ENCODE measurements at regions not wholly inside any gene's neighbourhood (a gene's known extent, or its start where the extent isn't known, plus 50 kb on each side); places are given as distances from the start of the nearest gene placed in this dataset.

GRCh38 chr10:23886355-23886754 is 322.6 kb upstream of the KIAA1217 start:
- Histone ChIP-seq H3K9me3 (no peaks in the 10 kb centered on the region), H3K36me3 (no peaks in the 10 kb centered on the region), H3K4me3 (ENCODE audit: low read depth in 1 of 2, low read length in 1 of 2) (no peak overlapping the region), H3K27me3 (no peaks in the 10 kb centered on the region), H3K4me1 (ENCODE audit: control insufficient read depth in 1 of 2, insufficient read depth in 1 of 2, low read depth in 1 of 2, low read length in 1 of 2) (no peaks in the 10 kb centered on the region), H3K27ac (no peak overlapping the region)
- no peak for TF ChIP-seq CTCF (IDR thresholded peaks at IDR 0.05)

- H3K27me3 ChIP-seq = no peaks in the 10 kb centered on the region
- H3K27ac ChIP-seq = no peak overlapping the region
- H3K9me3 ChIP-seq = no peaks in the 10 kb centered on the region
- no peak for TF ChIP-seq CTCF (IDR thresholded peaks at IDR 0.05)
- H3K4me3 ChIP-seq (ENCODE audit: low read depth in 1 of 2, low read length in 1 of 2) = no peak overlapping the region
- no peaks in the 10 kb centered on the region for H3K36me3 ChIP-seq
- no peaks in the 10 kb centered on the region for H3K4me1 ChIP-seq (ENCODE audit: control insufficient read depth in 1 of 2, insufficient read depth in 1 of 2, low read depth in 1 of 2, low read length in 1 of 2)
Measured at GRCh38 chr10:23891301-23891700, 317.6 kb upstream of the KIAA1217 start.

GRCh38 chr10:23892296-23892695 is 316.6 kb upstream of the KIAA1217 start:
- no peak overlapping the region for H3K4me3 ChIP-seq (ENCODE audit: low read depth in 1 of 2, low read length in 1 of 2)
- TF ChIP-seq CTCF (IDR thresholded peaks at IDR 0.05) = no peak
- H3K27me3 ChIP-seq = no peaks in the 10 kb centered on the region
- no peaks in the 10 kb centered on the region for H3K36me3 ChIP-seq
- H3K27ac ChIP-seq = no peak overlapping the region
- no peaks in the 10 kb centered on the region for H3K9me3 ChIP-seq
- no peaks in the 10 kb centered on the region for H3K4me1 ChIP-seq (ENCODE audit: control insufficient read depth in 1 of 2, insufficient read depth in 1 of 2, low read depth in 1 of 2, low read length in 1 of 2)

GRCh38 chr10:23897267-23897666 is 311.7 kb upstream of the KIAA1217 start:
- H3K4me3 ChIP-seq (ENCODE audit: low read depth in 1 of 2, low read length in 1 of 2) = no peak overlapping the region
- H3K27me3 ChIP-seq = no peaks in the 10 kb centered on the region
- no peak overlapping the region for H3K27ac ChIP-seq
- no peak for TF ChIP-seq CTCF (IDR thresholded peaks at IDR 0.05)
- no peaks in the 10 kb centered on the region for H3K36me3 ChIP-seq
- H3K4me1 ChIP-seq (ENCODE audit: control insufficient read depth in 1 of 2, insufficient read depth in 1 of 2, low read depth in 1 of 2, low read length in 1 of 2) = no peaks in the 10 kb centered on the region
- no peaks in the 10 kb centered on the region for H3K9me3 ChIP-seq

GRCh38 chr10:23897861-23898260 is 311.1 kb upstream of the KIAA1217 start:
- no peaks in the 10 kb centered on the region for H3K9me3 ChIP-seq
- no peak overlapping the region for H3K27ac ChIP-seq
- H3K27me3 ChIP-seq = no peaks in the 10 kb centered on the region
- H3K4me3 ChIP-seq (ENCODE audit: low read depth in 1 of 2, low read length in 1 of 2) = no peak overlapping the region
- TF ChIP-seq CTCF (IDR thresholded peaks at IDR 0.05) = no peak
- no peaks in the 10 kb centered on the region for H3K4me1 ChIP-seq (ENCODE audit: control insufficient read depth in 1 of 2, insufficient read depth in 1 of 2, low read depth in 1 of 2, low read length in 1 of 2)
- no peaks in the 10 kb centered on the region for H3K36me3 ChIP-seq

- Histone ChIP-seq H3K4me3 (ENCODE audit: low read depth in 1 of 2, low read length in 1 of 2) (no peak overlapping the region), H3K36me3 (no peaks in the 10 kb centered on the region), H3K27me3 (no peaks in the 10 kb centered on the region), H3K4me1 (ENCODE audit: control insufficient read depth in 1 of 2, insufficient read depth in 1 of 2, low read depth in 1 of 2, low read length in 1 of 2) (no peaks in the 10 kb centered on the region), H3K9me3 (no peaks in the 10 kb centered on the region), H3K27ac (no peak overlapping the region)
- no peak for TF ChIP-seq CTCF (IDR thresholded peaks at IDR 0.05)
Measured at GRCh38 chr10:23899166-23899565, 309.8 kb upstream of the KIAA1217 start.

All from neutrophil (primary cell).